NAMALWA (cell line): ENCODE measurements at regions not wholly inside any gene's neighbourhood (a gene's known extent, or its start where the extent isn't known, plus 50 kb on each side); places are given as distances from the start of the nearest gene placed in this dataset.
A peak's percentile ranks its signal among the peaks of the same experiment; 100 is the strongest.
"Not testable (repeated sequence)": the region's sequence is repeated elsewhere in the genome, so short reads cannot be mapped to it uniquely, and the experiment has no call there.

Experiments
- DNase-seq: peaks from one replicate; pipeline ENCODE4 v3.0.0-alpha.2; 2015; ENCODE audit warnings: low spot score

DNA sequence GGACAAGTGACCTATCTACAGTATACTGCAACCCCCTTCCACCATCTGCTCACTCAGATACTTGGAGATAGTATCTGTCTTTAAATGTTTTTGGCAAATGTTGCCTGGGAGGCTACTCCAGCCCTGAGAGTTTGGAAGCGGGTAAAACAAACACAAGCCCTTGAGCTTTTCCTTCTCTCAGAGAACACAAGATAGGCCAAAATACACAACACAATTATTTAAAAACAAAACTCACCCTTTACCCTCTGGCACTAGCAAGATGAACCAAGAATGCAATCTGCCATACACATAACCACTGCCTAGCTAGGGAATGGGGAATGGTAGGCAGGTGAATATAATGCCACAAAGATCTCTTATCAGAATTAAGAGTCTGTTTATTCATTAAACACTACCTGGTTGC, 324.7 kb upstream of the FAM47C start:
- DNase-seq, result no peak

GRCh38 chrX:36684053-36684452, 324.1 kb upstream of the FAM47C start:
- DNase-seq, result peak; percentile 1

- DNase-seq, result no peak
These were observed 286.2 kb upstream of the FAM47C start for GRCh38 chrX:36721990-36722389.

- no peak for DNase-seq
These were observed 254.6 kb upstream of the FAM47C start for GRCh38 chrX:36753602-36754001.

- no peak for DNase-seq
These were observed 220.4 kb upstream of the FAM47C start for GRCh38 chrX:36787752-36788151.

DNA sequence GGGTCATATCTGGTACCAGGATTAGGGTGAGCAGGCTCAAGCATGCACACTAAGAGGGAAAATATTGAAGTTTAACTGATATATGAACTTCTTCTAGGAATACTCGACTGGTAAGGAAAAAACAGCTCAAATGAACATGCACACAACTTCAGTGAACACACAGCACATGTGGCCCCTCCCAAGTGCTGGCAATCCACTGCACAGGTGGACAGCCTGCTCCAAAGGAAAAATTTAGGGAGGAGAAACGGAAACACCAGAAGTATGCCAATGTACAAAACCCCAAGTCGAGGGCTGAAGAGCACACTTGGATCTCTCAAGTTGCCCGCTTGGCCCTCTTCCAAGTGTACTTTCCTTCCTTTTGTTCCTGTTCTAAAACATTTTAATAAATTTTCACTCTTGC, 205.0 kb upstream of the FAM47C start:
- DNase-seq, result no peak

DNA sequence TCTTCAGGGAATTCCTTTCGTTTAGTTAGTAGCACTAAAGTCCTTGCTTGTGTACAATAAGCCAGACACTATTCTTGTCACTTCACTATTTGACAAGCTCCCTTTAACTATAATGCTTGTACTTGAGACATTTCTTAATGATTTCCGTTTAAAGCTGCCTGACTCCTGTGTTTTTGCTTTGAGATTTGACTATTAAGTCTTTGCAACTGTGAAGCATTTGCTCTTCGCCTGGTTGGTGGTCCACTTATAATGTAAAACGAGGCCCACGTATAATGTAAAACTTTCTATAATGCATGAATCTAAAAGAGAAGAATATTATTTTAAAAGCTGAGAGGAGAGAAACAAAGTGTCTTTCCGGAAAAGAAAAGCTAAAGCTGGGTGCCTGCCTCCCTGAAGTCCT, 204.1 kb upstream of the FAM47C start:
- DNase-seq, result no peak

DNA sequence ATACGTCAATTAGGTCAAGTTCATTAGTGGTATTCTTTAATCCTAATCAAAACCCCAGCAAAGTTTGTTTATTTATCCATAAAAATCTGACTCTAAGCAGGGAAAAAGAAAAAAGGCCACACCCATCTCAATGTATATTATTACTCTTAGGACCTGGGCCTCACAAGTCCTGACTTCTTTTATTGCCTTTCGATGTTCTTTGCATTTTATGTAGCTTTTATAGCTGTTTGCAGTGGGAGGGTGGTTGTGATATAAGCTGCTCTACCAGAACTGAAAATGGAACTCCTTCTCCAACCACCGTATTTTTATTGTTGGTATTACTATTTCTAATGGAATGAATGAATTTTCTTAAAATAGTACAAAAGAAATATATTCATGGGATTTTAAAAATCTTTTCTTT, 163.3 kb upstream of the FAM47C start:
- no peak for DNase-seq

DNA sequence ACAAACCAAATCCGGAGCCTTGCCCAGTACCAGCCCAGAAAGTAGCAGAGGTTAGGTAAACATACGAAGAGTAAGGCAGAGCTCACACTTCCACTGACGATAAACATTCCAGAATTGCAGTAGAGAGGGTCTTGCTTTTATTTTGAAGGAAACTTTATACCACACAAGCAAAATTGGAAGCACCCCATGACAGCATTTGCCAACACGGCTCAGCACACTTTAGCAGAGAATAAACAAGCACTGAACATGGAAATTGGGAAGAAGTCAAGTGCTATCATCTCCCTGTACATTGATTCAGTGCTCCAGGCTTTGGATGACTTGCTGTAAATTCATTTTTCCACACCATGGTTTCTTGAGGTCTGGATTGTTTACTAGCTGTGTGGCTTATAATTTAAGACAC, 160.7 kb upstream of the FAM47C start:
- no peak for DNase-seq

GRCh38 chrX:36849407-36849806, 158.8 kb upstream of the FAM47C start:
- no peak for DNase-seq

DNA sequence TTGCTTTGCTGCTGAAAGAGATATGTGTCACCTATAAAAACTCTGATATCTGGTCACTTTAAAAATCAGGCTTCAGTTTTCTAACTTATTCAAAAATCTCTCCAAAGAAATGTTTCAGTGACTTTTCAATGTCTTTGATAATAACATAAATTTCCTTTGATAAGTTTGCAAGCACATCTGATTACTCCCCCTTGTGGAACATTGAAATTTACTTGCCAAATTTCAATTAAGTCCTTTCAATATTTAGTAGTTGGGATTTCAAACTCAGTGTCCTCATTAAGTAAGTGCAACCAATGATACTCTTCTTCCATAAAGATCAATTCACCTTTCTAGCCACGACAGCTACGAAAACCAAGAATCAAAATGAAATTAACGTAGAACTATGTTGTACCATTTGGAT, 151.3 kb upstream of the FAM47C start:
- peak; percentile 10 for DNase-seq

- DNase-seq, result no peak
These were observed 148.9 kb upstream of the FAM47C start for GRCh38 chrX:36859231-36859630.

- no peak for DNase-seq
These were observed 146.6 kb upstream of the FAM47C start for GRCh38 chrX:36861601-36862000.

DNA sequence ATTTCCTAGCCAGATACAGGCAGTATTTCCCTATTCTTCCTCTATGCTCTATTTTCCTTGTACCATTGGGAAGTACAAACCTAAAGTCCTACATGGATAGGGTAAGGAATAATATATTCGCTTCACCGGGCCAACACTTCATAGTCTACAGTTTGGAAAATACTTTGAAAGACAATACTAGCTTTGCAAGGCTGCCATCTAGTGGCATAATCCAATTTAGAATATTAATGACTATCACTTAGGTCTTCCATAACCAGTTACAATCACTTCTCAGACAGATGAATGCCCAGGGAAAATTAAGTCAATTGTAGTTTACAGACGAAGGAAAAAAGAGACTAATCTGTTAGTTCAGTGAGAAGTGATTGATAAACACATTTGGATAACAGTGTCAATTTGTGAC, 141.0 kb upstream of the FAM47C start:
- DNase-seq, result peak; percentile 35

GRCh38 chrX:36868592-36868991, 139.6 kb upstream of the FAM47C start:
- no peak for DNase-seq

GRCh38 chrX:36869457-36869856, 138.7 kb upstream of the FAM47C start:
- no peak for DNase-seq

DNA sequence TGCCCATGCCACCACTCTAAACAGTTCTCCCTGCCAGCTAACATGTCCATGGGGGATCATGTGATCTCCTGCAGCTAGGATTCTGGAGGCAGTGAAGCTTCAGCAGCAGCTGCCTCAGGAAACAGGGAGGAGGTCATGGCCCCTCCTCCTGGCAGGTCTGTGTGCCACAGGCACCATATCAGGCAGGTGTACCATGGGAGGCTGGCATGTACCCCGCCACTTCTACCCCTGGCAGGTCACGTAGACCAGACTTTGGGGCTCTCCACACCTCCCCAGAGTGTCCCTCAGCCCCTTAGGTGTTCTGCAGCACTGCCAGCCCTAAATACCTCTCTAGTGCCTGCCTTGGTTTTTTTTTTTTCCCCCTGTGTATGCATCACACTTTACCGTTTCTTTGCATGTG, 110.5 kb upstream of the FAM47C start:
- DNase-seq, result no peak

DNA sequence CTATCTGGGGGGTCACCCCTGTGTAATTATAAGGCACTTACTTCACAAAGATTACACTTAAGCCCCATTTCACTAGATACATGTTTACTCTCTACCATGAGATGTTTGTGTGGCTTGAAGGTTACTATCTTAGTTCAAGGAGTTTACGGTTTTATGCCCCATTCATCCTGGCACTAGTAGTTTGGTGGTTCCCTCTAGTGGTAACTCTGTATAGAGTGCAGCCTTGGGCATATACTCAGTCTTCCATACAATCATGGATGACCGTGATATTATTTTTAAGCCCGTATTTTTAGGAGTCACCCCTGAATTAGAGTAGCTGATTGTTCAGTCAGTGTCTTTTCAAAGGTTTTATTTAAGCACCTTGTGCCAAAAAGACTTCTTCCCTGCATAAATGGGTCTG, 109.9 kb upstream of the FAM47C start:
- DNase-seq, result peak; percentile 22

GRCh38 chrX:36904561-36904960, 103.6 kb upstream of the FAM47C start:
- DNase-seq, result not testable (repeated sequence)

- DNase-seq, result peak; percentile 45
These were observed 99.1 kb upstream of the FAM47C start for GRCh38 chrX:36908801-36909675.

- DNase-seq, result no peak
These were observed 98.5 kb upstream of the FAM47C start for GRCh38 chrX:36909676-36910030.

DNA sequence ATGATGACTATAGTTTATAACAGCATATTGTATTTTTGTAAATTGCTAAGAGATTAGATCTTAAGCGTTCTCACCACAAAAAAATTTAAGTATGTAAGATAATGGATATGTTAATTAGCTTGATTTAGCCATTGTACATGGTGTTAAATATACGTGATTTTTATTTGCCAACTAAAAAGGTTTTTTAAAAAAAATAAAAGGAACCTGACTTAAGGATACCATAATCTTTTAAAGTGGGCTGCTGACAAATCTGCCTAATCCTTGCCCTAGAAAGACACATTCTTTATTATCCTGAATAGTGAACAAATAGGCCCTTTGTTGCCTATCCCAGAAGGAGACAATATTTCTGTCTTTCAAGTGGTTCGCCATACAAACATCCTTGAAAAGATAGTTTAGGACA, 94.6 kb upstream of the FAM47C start:
- no peak for DNase-seq

DNA sequence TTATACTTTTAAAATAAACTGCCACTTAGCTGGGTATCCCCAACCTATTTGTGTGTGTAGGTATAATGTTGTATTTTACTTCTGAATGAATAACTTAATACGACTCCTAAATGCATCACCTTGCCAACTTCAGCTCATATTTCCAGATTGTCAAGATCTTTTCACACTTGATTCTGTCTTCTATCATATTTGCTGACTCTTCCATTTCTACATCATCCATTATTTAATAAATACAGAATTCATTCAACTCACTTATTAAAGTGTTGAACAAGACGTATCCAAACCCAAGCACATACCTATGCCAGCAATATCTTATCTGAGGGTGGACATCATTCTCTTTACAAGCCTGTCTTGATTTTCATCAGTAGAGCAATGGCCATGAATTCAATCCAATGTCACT, 91.2 kb upstream of the FAM47C start:
- no peak for DNase-seq

DNA sequence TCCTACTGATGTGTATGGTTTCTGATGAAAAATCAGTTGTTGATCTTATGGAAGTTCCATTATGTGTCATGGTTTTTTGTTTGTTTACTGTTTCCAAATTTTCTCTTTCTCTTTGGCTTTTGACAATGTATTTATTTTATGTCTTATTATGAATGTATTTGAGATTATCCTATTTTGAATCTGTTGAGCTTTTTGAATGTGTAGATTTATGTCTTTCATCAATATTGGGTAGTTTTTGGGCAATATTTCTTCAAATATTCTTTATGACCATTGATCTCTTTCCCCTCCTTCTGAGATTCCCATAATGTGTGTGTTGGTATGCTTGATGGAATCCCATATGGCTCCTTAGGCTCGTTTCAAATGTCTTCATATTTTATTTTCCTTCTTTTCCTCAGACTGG, 80.5 kb upstream of the FAM47C start:
- DNase-seq, result no peak
